HG02885 (cell line): ENCODE measurements at regions not wholly inside any gene's neighbourhood (a gene's known extent, or its start where the extent isn't known, plus 50 kb on each side); places are given as distances from the start of the nearest gene placed in this dataset.

Experiments used
- ATAC-seq: cut with Tn5 transposase; IDR thresholded peaks from one replicate; pipeline ENCODE4 v1.9.1; 2021; ENCODE audit warnings: mild to moderate bottlenecking; ENCODE audit not compliant: unreplicated experiment, poor library complexity

DNA sequence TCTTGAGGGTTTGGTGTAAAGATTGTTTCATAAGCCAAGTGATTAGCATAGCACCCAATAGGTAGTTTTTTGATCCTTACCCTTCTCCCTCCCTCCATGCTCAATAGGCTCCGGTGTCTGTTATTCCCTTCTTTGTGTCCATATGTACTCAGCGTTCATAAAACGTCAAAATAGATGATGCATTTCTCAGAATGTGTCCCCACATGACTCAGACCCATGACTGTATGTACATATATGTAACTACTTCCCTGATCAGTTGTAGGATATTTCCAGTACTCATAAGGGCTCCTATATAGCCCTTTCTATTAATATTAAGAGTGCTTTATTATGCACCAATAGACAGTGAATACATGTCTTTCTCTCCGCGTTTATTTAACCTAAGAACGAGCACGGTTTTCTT is 466.9 kb downstream of the KIF20B start:
- no peak for ATAC-seq

GRCh38 chr10:90171014-90171722 is 469.8 kb downstream of the KIF20B start:
- no peak for ATAC-seq

- no peak for ATAC-seq
Observed at GRCh38 chr10:90174531-90174930, 473.1 kb downstream of the KIF20B start.

GRCh38 chr10:90175161-90175681 is 473.8 kb downstream of the KIF20B start:
- ATAC-seq, result no peak

GRCh38 chr10:90179696-90180407 is 478.5 kb downstream of the KIF20B start:
- ATAC-seq, result no peak

DNA sequence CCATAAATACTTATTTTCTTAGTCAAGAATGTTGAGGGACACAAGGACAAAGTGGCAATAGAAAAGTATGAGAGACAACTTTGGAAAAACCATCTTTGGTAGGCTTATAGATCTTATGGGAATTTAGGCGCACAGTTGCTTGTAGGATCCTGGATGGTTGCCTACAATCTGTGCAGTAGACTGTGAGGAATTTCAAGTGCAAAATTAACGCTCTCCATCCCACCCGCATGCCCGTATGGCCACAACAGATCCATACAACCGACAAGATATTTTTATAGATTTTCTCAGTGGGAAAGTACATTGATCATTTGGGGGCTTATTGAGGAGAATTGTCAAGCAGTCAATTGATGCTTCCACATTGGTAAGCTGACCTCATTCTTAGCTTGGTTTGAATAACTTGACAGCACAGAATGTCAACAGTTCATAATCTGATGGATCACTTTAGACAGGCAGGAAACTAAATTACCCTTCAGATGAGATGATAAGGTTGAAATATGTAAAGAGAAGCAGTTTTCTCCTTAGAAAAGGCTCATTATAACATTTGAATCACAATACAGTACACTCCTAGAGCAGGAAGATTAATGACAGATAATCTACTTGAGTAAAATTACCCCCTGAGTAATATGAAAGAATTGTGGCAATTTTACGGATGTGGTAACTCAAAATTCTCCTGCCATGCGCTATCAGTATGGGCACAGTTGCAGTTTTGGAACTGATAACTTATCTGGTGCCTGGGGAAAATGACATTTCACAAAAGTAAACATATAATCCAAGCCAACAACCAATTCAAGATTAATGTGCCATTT is 479.7 kb downstream of the KIF20B start:
- no peak for ATAC-seq

GRCh38 chr10:90192825-90193224 is 491.4 kb downstream of the KIF20B start:
- no peak for ATAC-seq

DNA sequence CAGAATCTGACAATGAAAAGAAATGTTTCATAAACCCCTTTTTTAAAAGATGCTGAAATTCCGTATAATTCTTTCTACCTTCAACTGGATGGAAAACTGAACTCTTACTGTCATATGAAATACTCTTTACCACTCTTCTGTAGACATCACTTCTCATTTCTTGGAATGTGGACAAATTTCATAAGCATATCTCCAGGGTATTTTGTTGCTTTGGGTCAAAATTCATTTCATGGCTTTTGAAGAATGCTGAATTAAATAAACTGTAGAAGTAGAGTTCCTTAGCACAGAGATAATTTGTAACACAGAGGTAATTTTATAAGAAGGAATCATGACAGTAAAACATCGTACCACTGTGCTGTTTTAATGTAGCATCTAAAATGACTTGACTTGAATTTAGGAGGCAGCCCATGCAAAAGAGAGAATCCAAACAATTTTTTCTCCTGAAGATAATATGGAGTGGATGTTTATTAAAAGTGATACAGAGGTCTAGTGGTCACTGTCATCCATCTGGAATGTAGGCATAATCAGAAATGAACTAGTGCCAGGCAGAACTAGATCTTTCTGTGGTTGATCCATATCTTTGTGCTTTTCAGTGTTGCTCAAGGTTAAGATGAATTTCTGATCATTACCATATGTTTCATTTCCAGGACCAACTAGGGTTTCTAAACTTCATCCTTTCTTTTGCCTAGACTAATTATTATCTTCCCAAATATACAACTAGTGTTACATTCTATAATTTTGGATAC is 492.0 kb downstream of the KIF20B start:
- ATAC-seq, result no peak

DNA sequence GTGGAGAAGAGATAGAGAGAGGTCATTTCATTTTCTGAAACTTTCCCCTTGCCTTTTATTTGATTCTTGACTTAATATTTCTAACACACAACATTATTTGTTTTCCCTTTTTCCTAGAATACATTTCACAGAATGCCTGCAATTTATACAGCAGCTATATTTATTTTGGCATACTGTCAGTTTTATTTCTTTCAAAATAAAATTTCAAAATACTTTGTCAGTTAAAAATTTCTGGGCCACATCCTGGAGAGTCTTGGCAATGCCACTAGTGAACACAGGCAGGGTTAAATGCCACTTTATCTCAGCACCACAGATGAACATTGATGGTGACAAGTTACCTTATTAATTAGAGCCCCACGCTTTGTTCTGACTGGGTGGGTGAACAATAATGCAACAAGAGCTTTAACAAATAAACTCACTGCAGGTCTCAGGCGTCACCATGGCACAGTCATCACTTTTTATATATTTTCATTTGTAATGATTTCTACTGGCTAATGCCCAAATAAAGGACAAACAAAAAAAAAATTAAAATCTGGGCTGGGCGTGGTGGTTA is 494.0 kb downstream of the KIF20B start:
- no peak for ATAC-seq

- no peak for ATAC-seq
Observed at GRCh38 chr10:90197766-90198165, 496.4 kb downstream of the KIF20B start.

DNA sequence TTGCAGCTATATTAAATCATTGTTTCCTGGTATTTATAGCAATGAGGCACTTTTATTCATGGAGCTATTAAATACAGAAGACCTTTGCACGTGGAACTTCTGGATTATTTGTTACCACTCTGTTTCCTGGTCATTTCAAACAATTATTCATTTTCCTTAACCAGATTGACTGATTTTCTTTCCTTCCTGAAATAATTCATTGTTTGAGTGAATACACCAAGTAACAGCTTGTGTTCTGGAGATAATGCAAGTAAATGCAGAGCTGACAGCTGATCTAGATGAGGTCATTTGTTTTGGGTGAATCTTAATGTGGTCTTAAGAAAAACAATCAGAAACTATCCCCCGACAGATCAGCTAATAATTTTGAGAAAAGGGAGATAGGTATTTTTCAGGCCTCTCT is 497.7 kb downstream of the KIF20B start:
- no peak for ATAC-seq

GRCh38 chr10:90199513-90199912 is 498.1 kb downstream of the KIF20B start:
- ATAC-seq, result no peak

- ATAC-seq, result no peak
Observed at GRCh38 chr10:90204131-90204955, 503.0 kb downstream of the KIF20B start.

- no peak for ATAC-seq
Observed at GRCh38 chr10:90204956-90205314, 503.5 kb downstream of the KIF20B start.

DNA sequence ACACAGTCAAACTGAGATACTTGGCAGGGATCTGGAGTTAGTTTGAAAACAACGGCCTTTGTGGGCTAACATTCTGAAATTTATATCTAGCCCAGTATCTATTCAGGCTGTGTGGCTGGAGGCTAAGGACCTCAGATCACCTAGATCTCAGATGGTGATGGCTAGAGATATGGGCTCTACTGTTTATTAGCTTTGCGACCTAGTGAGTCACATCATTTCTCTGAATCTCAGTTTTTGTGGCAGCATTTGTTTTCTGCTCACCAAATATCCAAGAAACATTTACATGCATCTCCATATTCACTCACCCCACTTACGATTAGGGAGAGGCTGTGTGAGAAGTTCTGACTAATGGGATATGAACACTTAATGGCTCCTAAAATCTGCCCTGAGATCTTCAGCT is 503.9 kb downstream of the KIF20B start:
- no peak for ATAC-seq

DNA sequence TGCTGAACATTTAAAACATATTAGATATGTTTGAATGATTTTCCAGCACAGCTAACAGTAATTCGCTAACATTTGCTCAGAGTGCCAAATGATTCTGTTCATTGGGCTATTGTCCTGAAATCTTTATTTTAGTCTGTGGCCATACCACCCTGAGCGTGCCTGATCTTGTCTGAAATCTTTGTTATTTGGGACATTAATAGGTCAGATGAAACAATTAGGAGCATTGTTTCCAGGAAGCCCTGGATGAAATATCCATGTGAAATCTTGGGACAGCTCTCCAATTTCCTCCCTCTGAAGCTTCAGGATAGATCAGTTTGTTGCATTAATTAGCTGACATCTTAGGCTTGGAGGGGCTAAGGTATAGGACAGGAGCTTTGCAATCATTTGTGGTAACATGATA is 512.0 kb downstream of the KIF20B start:
- no peak for ATAC-seq

DNA sequence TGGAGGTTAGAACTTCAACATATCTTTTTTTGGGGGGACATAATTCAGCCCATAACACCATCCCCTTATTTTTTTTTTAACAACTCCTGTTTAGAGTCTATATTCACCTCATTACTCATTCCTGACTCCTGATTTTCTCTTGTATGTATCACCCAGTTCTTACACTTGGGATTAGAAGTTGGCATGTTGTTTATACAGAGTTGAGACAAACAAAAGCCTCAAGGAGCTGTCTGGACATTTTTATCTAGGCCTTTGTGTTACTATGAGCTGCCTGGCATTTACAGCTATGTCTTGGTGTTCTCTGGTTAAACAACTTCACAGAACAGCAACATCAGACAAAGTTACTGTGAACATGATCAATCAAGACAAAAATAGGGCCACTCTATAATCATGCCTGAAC is 517.5 kb downstream of the KIF20B start:
- ATAC-seq, result no peak

DNA sequence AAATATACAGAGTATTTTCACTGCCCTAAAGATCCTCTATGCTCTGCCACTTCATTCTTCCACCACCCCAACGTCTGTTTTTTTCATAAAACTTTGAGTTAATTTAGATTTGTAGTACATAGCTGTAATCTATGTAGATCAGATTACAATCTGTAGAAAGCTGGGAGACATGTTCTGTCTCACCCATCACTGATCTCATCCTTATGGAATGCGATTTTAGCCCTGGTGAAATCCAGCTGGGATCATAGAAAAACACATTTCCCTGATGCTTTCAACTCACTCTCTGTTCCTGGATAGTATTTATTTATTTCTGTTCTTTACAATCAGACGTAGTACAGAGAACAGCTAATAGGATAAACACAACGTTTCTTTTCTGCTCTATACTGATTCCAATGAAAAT is 521.0 kb downstream of the KIF20B start:
- ATAC-seq, result no peak

- no peak for ATAC-seq
Observed at GRCh38 chr10:90222939-90223338, 521.5 kb downstream of the KIF20B start.
